K562 (cell line): ENCODE measurements at regions not wholly inside any gene's neighbourhood (a gene's known extent, or its start where the extent isn't known, plus 50 kb on each side); places are given as distances from the start of the nearest gene placed in this dataset.

Source experiments
- ARID2 ChIP-seq: fragments of 450-650 bp; IDR thresholded peaks from 2 replicates; pipeline ENCODE4 v1.6.1; 2017; ENCODE audit warnings: antibody characterized with exemption, mild to moderate bottlenecking
- BRF1 ChIP-seq: IDR thresholded peaks from 3 replicates; pipeline ENCODE4 v1.6.1; 2011; ENCODE audit warnings: borderline replicate concordance, mild to moderate bottlenecking; ENCODE audit not compliant: insufficient read length; ENCODE audit errors: extremely low read depth
- GTF2F1 ChIP-seq: IDR thresholded peaks from 2 replicates; pipeline ENCODE4 v1.6.1; 2011; ENCODE audit warnings: low read depth, low read length, improper control_type of control experiment
- POLR2A ChIP-seq: fragments of 450-650 bp; conservative IDR thresholded peaks from 2 replicates; pipeline ENCODE4 v1.6.1; 2016
- POLR2AphosphoS5 ChIP-seq: IDR thresholded peaks from 2 replicates; pipeline ENCODE4 v1.6.1; 2011; ENCODE audit warnings: mild to moderate bottlenecking, low read depth, low read length, moderate library complexity; ENCODE audit not compliant: control insufficient read depth, insufficient read depth
- POLR2G ChIP-seq: fragments of 200-400 bp; formaldehyde crosslinking; IDR thresholded peaks from 2 replicates; pipeline ENCODE4 v1.6.1; 2017; ENCODE audit warnings: low read depth, mild to moderate bottlenecking, antibody characterized with exemption, low read length, moderate library complexity
- PRMT5 ChIP-seq: sonication (generic); formaldehyde crosslinking; IDR thresholded peaks from 2 replicates; pipeline ENCODE4 v1.5.0; 2020; ENCODE audit warnings: missing genetic modification reagents
- RAD21 ChIP-seq, 2 experiments: fragments of 250-450 bp in 1 of 2; fragments of 450-650 bp in 1 of 2; sonication (Bioruptor Pico) in 1 of 2; formaldehyde crosslinking in 1 of 2; IDR thresholded peaks in 1 of 2; conservative IDR thresholded peaks in 1 of 2; 2 replicates each; pipeline versions ENCODE4 v1.4.0 to v1.8.0; 2020 to 2022; ENCODE audit warnings: mild to moderate bottlenecking in 2 of 2, moderate library complexity in 1 of 2
- RFX1 ChIP-seq: fragments of 450-650 bp; IDR thresholded peaks from 2 replicates; pipeline ENCODE4 v1.6.1; 2016; ENCODE audit warnings: mild to moderate bottlenecking, moderate library complexity
- SIX5 ChIP-seq, 2 experiments: IDR thresholded peaks; 2 replicates each; pipeline ENCODE4 v1.6.1; 2011; ENCODE audit warnings: low read length in 2 of 2, borderline replicate concordance in 1 of 2, low read depth in 1 of 2, mild to moderate bottlenecking in 1 of 2, moderate library complexity in 1 of 2; ENCODE audit not compliant: insufficient read depth in 1 of 2
- TF ChIP-seq, protein P1 (sequence below), 3 experiments: fragments of 200-800 bp in 1 of 3; fragments of 250-450 bp in 1 of 3; fragments of 450-650 bp in 1 of 3; sonication (Bioruptor Pico) in 1 of 3; sonication (Bioruptor generic) in 1 of 3; formaldehyde crosslinking in 1 of 3; IDR thresholded peaks; 2 replicates each; pipeline versions ENCODE4 v1.6.1 to v1.8.0; 2016 to 2022; ENCODE audit warnings: mild to moderate bottlenecking in 2 of 3, missing genetic modification characterization in 2 of 3, missing compliant biosample characterization in 1 of 3, moderate library complexity in 1 of 3
- TF ChIP-seq, protein P2 (sequence below), 2 experiments: fragments of 450-650 bp; formaldehyde crosslinking in 1 of 2; IDR thresholded peaks; 2 replicates each; pipeline versions ENCODE4 v1.4.0 to v1.6.1; 2014 to 2020; ENCODE audit warnings: mild to moderate bottlenecking in 2 of 2, borderline replicate concordance in 1 of 2, low read depth in 1 of 2
- TF ChIP-seq, protein P3 (sequence below): fragments of 250-450 bp; sonication (Bioruptor Pico); IDR thresholded peaks from 2 replicates; pipeline ENCODE4 v1.5.0; 2021

DNA sequence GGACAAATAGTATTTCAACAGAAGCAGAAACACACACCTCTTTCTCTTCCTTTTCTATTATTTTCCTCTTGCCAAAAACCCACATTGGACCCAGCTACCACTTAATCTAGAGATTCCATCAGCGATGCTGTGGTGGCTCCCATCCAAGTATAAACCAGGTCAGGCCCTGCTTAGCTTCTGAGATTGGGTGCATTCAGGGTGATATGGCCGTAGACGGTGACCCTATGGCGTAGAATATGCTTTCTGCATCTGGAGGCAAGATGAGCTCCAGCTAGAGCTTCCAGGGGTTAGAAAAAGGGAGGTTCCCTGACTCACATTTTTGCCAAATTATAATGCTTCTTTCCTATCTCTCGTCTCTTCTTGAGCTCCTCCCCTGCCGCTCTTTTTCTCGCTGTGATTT, 66.5 kb downstream of the TNP1 start:
- TF ChIP-seq, protein P1, sequence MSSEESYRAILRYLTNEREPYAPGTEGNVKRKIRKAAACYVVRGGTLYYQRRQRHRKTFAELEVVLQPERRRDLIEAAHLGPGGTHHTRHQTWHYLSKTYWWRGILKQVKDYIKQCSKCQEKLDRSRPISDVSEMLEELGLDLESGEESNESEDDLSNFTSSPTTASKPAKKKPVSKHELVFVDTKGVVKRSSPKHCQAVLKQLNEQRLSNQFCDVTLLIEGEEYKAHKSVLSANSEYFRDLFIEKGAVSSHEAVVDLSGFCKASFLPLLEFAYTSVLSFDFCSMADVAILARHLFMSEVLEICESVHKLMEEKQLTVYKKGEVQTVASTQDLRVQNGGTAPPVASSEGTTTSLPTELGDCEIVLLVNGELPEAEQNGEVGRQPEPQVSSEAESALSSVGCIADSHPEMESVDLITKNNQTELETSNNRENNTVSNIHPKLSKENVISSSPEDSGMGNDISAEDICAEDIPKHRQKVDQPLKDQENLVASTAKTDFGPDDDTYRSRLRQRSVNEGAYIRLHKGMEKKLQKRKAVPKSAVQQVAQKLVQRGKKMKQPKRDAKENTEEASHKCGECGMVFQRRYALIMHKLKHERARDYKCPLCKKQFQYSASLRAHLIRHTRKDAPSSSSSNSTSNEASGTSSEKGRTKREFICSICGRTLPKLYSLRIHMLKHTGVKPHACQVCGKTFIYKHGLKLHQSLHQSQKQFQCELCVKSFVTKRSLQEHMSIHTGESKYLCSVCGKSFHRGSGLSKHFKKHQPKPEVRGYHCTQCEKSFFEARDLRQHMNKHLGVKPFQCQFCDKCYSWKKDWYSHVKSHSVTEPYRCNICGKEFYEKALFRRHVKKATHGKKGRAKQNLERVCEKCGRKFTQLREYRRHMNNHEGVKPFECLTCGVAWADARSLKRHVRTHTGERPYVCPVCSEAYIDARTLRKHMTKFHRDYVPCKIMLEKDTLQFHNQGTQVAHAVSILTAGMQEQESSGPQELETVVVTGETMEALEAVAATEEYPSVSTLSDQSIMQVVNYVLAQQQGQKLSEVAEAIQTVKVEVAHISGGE (CRISPR knock-in tag; IDR thresholded peaks at IDR 0.05) = no peak
- no peak for TF ChIP-seq SIX5 (IDR thresholded peaks at IDR 0.05; ENCODE audit: borderline replicate concordance in 1 of 2, insufficient read depth in 1 of 2, low read depth in 1 of 2, low read length in 2 of 2)
- no peak for TF ChIP-seq POLR2A
- no peak for TF ChIP-seq GTF2F1
- no peak for TF ChIP-seq POLR2AphosphoS5
- TF ChIP-seq, protein P2, sequence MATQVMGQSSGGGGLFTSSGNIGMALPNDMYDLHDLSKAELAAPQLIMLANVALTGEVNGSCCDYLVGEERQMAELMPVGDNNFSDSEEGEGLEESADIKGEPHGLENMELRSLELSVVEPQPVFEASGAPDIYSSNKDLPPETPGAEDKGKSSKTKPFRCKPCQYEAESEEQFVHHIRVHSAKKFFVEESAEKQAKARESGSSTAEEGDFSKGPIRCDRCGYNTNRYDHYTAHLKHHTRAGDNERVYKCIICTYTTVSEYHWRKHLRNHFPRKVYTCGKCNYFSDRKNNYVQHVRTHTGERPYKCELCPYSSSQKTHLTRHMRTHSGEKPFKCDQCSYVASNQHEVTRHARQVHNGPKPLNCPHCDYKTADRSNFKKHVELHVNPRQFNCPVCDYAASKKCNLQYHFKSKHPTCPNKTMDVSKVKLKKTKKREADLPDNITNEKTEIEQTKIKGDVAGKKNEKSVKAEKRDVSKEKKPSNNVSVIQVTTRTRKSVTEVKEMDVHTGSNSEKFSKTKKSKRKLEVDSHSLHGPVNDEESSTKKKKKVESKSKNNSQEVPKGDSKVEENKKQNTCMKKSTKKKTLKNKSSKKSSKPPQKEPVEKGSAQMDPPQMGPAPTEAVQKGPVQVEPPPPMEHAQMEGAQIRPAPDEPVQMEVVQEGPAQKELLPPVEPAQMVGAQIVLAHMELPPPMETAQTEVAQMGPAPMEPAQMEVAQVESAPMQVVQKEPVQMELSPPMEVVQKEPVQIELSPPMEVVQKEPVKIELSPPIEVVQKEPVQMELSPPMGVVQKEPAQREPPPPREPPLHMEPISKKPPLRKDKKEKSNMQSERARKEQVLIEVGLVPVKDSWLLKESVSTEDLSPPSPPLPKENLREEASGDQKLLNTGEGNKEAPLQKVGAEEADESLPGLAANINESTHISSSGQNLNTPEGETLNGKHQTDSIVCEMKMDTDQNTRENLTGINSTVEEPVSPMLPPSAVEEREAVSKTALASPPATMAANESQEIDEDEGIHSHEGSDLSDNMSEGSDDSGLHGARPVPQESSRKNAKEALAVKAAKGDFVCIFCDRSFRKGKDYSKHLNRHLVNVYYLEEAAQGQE (IDR thresholded peaks at IDR 0.05; ENCODE audit: borderline replicate concordance) = no peak
- TF ChIP-seq, protein P2 (CRISPR knock-in tag; IDR thresholded peaks at IDR 0.05; ENCODE audit: low read depth) = no peak
- TF ChIP-seq, protein P3, sequence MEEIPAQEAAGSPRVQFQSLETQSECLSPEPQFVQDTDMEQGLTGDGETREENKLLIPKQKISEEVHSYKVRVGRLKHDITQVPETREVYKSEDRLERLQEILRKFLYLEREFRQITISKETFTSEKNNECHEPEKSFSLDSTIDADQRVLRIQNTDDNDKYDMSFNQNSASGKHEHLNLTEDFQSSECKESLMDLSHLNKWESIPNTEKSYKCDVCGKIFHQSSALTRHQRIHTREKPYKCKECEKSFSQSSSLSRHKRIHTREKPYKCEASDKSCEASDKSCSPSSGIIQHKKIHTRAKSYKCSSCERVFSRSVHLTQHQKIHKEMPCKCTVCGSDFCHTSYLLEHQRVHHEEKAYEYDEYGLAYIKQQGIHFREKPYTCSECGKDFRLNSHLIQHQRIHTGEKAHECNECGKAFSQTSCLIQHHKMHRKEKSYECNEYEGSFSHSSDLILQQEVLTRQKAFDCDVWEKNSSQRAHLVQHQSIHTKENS (CRISPR knock-in tag) = no peak
- no peak for TF ChIP-seq BRF1
- TF ChIP-seq RAD21 (CRISPR knock-in tag; conservative IDR thresholded peaks at IDR 0.05 in 1 of 2, IDR thresholded peaks at IDR 0.05 in 1 of 2) = no peak
- no peak for TF ChIP-seq POLR2G
- no peak for TF ChIP-seq RFX1
- TF ChIP-seq PRMT5 (CRISPR knock-in tag) = no peak
- TF ChIP-seq ARID2 = no peak
